ENCODE measurements at regions not wholly inside any gene's neighbourhood (a gene's known extent, or its start where the extent isn't known, plus 50 kb on each side); places are given as distances from the start of the nearest gene placed in this dataset.

DNA sequence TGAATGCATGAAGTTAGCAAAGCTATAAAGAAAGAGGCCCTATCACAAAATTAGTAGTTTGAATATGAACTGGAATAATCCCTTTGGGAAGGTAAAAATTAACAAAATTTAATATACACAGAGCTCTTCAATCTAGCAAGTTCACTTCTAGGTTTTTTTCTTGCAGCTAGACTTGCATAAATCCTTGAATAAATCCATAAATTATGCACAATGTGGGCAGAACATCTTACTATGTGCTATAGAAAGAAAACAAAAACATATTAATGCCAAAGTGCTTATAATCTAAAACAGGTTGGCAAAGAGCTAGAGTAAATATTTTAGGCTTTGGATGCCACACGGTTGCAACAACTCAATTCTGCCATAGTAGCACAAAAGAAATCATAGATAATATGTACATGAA is 138.5 kb upstream of the FREM1 start (continued):
- no peak for TF ChIP-seq TAF1 (IDR thresholded peaks at IDR 0.05; ENCODE audit: low read depth, low read length)
- TF ChIP-seq TEAD4 (IDR thresholded peaks at IDR 0.05; ENCODE audit: low read depth, low read length), result no peak
- TF ChIP-seq SIN3A (conservative IDR thresholded peaks at IDR 0.05 in 1 of 2, IDR thresholded peaks at IDR 0.05 in 1 of 2; ENCODE audit: low read depth in 1 of 2, low read length in 2 of 2), result no peak
